Glutamatergic neuron (in vitro differentiated cells): ENCODE measurements at regions not wholly inside any gene's neighbourhood (a gene's known extent, or its start where the extent isn't known, plus 50 kb on each side); places are given as distances from the start of the nearest gene placed in this dataset.

Experiments
- DNase-seq: peaks from one replicate; pipeline ENCODE4 v3.0.0; 2022
- H3K27ac Mint-ChIP-seq: one replicate; pipeline ENCODE4 v1.8.0; 2020; ENCODE audit warnings: mild to moderate bottlenecking, mixed read lengths, inconsistent platforms; ENCODE audit not compliant: unreplicated experiment
- H3K27me3 Mint-ChIP-seq: one replicate; pipeline ENCODE4 v1.8.0; 2020; ENCODE audit warnings: mild to moderate bottlenecking, moderate library complexity, mixed read lengths, inconsistent platforms; ENCODE audit not compliant: unreplicated experiment
- H3K36me3 Mint-ChIP-seq: one replicate; pipeline ENCODE4 v1.8.0; 2020; ENCODE audit warnings: mild to moderate bottlenecking, mixed read lengths, inconsistent platforms; ENCODE audit not compliant: unreplicated experiment
- H3K4me1 Mint-ChIP-seq: one replicate; pipeline ENCODE4 v1.8.0; 2020; ENCODE audit warnings: mild to moderate bottlenecking, low read depth, mixed read lengths, inconsistent platforms; ENCODE audit not compliant: unreplicated experiment
- H3K4me3 Mint-ChIP-seq: one replicate; pipeline ENCODE4 v1.8.0; 2020; ENCODE audit warnings: mild to moderate bottlenecking, mixed read lengths, inconsistent platforms; ENCODE audit not compliant: unreplicated experiment
- H3K9me3 Mint-ChIP-seq: one replicate; pipeline ENCODE4 v1.8.0; 2020; ENCODE audit warnings: mild to moderate bottlenecking, moderate library complexity, mixed read lengths, inconsistent platforms; ENCODE audit not compliant: unreplicated experiment
- TF ChIP-seq, protein P1 (sequence below): fragments of 200-600 bp; sonication (generic); IDR thresholded peaks from one replicate; pipeline ENCODE4 v1.5.0; 2021; ENCODE audit not compliant: partially characterized antibody, unreplicated experiment

GRCh38 chr12:15044471-15044870, 71.6 kb downstream of the PDE6H start:
- Mint-ChIP-seq H3K36me3 (no peaks in the 10 kb centered on the region), H3K27ac (no peak overlapping the region), H3K4me3 (no peak overlapping the region), H3K4me1 (peaks cover 19% of the 10 kb centered on the region), H3K9me3 (no peaks in the 10 kb centered on the region), H3K27me3 (peaks cover 2% of the 10 kb centered on the region)
- DNase-seq, result no peak
- TF ChIP-seq, protein P1, sequence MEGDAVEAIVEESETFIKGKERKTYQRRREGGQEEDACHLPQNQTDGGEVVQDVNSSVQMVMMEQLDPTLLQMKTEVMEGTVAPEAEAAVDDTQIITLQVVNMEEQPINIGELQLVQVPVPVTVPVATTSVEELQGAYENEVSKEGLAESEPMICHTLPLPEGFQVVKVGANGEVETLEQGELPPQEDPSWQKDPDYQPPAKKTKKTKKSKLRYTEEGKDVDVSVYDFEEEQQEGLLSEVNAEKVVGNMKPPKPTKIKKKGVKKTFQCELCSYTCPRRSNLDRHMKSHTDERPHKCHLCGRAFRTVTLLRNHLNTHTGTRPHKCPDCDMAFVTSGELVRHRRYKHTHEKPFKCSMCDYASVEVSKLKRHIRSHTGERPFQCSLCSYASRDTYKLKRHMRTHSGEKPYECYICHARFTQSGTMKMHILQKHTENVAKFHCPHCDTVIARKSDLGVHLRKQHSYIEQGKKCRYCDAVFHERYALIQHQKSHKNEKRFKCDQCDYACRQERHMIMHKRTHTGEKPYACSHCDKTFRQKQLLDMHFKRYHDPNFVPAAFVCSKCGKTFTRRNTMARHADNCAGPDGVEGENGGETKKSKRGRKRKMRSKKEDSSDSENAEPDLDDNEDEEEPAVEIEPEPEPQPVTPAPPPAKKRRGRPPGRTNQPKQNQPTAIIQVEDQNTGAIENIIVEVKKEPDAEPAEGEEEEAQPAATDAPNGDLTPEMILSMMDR, result no peak

GRCh38 chr12:15045451-15045850, 72.6 kb downstream of the PDE6H start:
- Mint-ChIP-seq H3K9me3 (no peaks in the 10 kb centered on the region), H3K27ac (peak overlapping the region; percentile 20), H3K4me3 (no peak overlapping the region), H3K27me3 (peaks cover 3% of the 10 kb centered on the region), H3K4me1 (peaks cover 27% of the 10 kb centered on the region), H3K36me3 (no peaks in the 10 kb centered on the region)
- no peak for DNase-seq
- TF ChIP-seq, protein P1, result no peak

DNA sequence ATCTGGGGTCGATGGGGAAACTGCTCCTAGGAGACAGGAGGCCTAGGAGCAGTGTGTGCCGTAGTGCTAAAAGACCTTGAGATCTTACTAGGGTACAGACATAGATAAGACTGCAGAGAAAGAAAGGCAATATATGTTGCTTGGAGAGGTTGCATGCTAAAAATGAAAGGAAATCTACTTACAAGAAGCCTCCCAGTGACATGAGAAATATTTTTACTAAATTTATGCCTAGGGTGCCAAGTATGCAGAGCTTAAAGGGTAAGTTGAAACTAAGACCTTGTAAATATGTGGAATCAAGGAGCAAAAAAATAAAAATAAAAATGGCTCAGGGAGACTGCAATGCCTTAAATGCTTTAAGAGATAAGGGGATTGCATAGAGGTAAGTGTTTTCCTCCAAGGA, 74.8 kb downstream of the PDE6H start:
- Mint-ChIP-seq H3K27ac (no peak overlapping the region), H3K4me1 (peaks cover 22% of the 10 kb centered on the region), H3K36me3 (no peaks in the 10 kb centered on the region), H3K4me3 (no peak overlapping the region), H3K9me3 (no peaks in the 10 kb centered on the region), H3K27me3 (peaks cover 2% of the 10 kb centered on the region)
- no peak for DNase-seq
- TF ChIP-seq, protein P1, result no peak

DNA sequence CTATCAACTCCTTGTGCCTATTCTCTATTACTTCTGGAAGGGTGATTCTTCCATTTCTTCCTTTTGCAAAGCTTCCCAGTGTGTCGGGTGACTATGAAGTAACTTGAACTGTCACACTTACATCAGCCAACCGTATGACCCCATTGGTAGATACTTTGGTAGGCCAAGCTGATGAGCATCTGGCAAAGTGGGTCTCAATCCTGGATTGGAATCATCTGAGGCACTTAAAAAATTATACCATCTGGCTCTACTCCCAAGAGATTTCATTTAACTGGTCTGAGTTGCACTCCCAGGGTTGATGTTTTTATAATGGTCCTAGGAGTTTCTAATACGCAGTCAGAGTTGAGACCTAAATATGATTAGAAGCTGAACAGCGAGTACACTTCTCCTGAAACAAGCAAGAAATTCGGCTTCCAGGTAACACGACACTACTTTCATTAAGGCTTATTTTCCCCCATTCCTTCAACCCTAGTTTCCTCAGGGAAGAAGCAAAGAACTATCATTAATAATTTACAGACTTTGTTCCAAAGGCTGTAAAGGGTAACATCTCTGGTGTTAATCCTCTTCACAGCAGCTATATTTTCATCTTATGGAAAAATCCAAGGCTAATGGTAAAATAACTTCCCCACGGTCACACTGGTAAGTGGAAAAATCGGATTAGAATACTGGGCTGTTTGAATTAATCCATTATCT, 76.8 kb downstream of the PDE6H start:
- H3K9me3 Mint-ChIP-seq, result no peaks in the 10 kb centered on the region
- DNase-seq, result no peak
- TF ChIP-seq, protein P1, result no peak
- peaks cover 22% of the 10 kb centered on the region for H3K4me1 Mint-ChIP-seq
- peak overlapping the region; percentile 35 for H3K4me3 Mint-ChIP-seq
- peaks cover 2% of the 10 kb centered on the region for H3K27me3 Mint-ChIP-seq
- H3K36me3 Mint-ChIP-seq, result no peaks in the 10 kb centered on the region
- H3K27ac Mint-ChIP-seq, result peak overlapping the region; percentile 76

GRCh38 chr12:15050659-15051058, 77.8 kb downstream of the PDE6H start:
- H3K27me3 Mint-ChIP-seq, result peaks cover 2% of the 10 kb centered on the region

More at GRCh38 chr12:15050659-15051058, 77.8 kb downstream of the PDE6H start:
- Mint-ChIP-seq H3K27ac (peak overlapping the region; percentile 76), H3K4me3 (no peak overlapping the region), H3K4me1 (peaks cover 22% of the 10 kb centered on the region), H3K9me3 (no peaks in the 10 kb centered on the region), H3K36me3 (no peaks in the 10 kb centered on the region)
- TF ChIP-seq, protein P1, result no peak
- DNase-seq, result no peak
